ENCODE measurements at regions not wholly inside any gene's neighbourhood (a gene's known extent, or its start where the extent isn't known, plus 50 kb on each side); places are given as distances from the start of the nearest gene placed in this dataset.

DNA sequence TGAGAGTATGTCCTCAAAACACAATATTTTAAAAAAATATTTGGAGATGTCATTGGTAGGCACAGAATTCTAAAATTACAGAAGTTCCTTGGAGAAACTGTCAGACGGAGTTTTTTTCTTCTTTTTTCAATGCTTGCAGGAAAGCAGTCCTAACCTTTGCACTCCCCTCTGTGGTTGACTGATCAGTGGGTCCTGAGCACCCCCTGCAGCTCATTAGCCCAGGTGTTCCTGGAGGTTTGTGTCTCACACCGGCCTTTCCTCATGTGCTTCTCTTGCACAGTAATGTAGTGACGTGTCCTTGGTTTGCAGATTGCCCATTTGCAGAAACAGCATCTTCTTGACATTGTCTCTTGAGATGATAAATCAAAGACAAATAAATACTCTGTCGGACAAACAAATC lies 513.0 kb downstream of the TMEM121 start:
- TF ChIP-seq TAF1 (IDR thresholded peaks at IDR 0.05; ENCODE audit: low read depth, low read length): no peak
- TF ChIP-seq POLR2AphosphoS5 (IDR thresholded peaks at IDR 0.05; ENCODE audit: low read depth, low read length): no peak
- no peak for TF ChIP-seq POLR2A (IDR thresholded peaks at IDR 0.05; ENCODE audit: low read depth, low read length)
- TF ChIP-seq SPI1 (IDR thresholded peaks at IDR 0.05; ENCODE audit: low read depth, low read length): no peak
- TF ChIP-seq PAX5 (IDR thresholded peaks at IDR 0.05; ENCODE audit: insufficient read depth, low read length, severe bottlenecking): peak; percentile 22
